ENCODE measurements at regions not wholly inside any gene's neighbourhood (a gene's known extent, or its start where the extent isn't known, plus 50 kb on each side); places are given as distances from the start of the nearest gene placed in this dataset.

DNA sequence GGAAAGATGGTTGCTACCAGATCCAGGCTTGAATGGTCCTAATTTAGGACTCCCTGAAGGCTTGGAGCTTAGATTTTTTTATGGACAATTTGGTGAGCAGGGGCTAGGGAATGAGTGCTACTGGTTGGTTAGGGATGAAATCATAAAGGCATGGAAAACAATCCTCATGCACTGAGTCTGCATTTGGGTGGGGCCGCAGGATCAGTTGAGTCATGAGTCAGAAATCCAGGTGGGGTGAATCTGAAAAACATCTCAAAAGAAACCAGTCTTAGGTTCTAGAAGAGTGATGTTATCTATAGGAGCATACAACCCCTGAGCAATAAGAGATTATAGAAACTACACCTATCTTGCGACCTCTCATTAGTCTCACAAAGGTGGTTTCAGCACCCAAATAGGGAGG is 300.0 kb downstream of the KIF4B start:
- H3K4me3 Mint-ChIP-seq (ENCODE audit: unreplicated experiment), result no peak overlapping the region
- no peak for DNase-seq
- H3K4me1 Mint-ChIP-seq (ENCODE audit: low read depth, unreplicated experiment), result no peaks in the 10 kb centered on the region
- TF ChIP-seq, protein P1, sequence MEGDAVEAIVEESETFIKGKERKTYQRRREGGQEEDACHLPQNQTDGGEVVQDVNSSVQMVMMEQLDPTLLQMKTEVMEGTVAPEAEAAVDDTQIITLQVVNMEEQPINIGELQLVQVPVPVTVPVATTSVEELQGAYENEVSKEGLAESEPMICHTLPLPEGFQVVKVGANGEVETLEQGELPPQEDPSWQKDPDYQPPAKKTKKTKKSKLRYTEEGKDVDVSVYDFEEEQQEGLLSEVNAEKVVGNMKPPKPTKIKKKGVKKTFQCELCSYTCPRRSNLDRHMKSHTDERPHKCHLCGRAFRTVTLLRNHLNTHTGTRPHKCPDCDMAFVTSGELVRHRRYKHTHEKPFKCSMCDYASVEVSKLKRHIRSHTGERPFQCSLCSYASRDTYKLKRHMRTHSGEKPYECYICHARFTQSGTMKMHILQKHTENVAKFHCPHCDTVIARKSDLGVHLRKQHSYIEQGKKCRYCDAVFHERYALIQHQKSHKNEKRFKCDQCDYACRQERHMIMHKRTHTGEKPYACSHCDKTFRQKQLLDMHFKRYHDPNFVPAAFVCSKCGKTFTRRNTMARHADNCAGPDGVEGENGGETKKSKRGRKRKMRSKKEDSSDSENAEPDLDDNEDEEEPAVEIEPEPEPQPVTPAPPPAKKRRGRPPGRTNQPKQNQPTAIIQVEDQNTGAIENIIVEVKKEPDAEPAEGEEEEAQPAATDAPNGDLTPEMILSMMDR (IDR thresholded peaks at IDR 0.05; ENCODE audit: partially characterized antibody, unreplicated experiment), result no peak
- H3K27ac Mint-ChIP-seq (ENCODE audit: unreplicated experiment), result no peak overlapping the region
- H3K9me3 Mint-ChIP-seq (ENCODE audit: unreplicated experiment), result no peaks in the 10 kb centered on the region
- H3K36me3 Mint-ChIP-seq (ENCODE audit: unreplicated experiment), result no peaks in the 10 kb centered on the region
- no peaks in the 10 kb centered on the region for H3K27me3 Mint-ChIP-seq (ENCODE audit: unreplicated experiment)

DNA sequence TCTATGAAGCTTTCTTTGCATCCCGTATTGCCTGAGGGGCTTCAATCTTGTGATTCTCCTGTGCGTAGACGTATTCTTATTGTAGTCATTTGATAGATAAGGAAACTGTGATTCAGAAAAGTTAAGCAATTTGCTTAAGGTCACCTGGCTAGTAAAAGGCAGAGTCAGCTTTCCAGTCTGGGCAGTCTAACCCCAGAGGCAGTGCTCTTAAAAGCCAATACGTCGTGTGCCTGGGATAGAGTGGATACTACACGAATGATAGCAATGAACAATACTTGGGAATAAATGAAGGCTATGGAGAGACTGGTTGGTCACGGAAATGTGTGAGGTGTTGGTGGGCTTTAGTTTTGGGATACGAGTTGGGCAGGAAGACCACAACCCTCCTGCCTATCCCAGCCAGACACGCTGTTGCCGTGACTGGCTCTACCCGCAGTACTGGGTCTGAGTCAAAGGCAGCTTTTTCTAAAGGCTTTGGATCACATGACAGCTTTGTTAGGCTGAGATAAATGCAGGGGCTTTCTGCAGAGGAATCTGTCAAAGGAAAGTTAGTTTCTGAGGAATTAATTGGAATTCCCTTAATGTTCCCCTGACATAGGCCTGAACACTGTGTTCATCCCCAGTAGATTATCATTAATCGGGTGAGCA is 302.6 kb downstream of the KIF4B start:
- TF ChIP-seq, protein P1 (IDR thresholded peaks at IDR 0.05; ENCODE audit: partially characterized antibody, unreplicated experiment), result no peak
- DNase-seq, result no peak
- no peak overlapping the region for H3K27ac Mint-ChIP-seq (ENCODE audit: unreplicated experiment)
- H3K36me3 Mint-ChIP-seq (ENCODE audit: unreplicated experiment), result no peaks in the 10 kb centered on the region
- no peaks in the 10 kb centered on the region for H3K4me1 Mint-ChIP-seq (ENCODE audit: low read depth, unreplicated experiment)
- no peaks in the 10 kb centered on the region for H3K27me3 Mint-ChIP-seq (ENCODE audit: unreplicated experiment)
- H3K9me3 Mint-ChIP-seq (ENCODE audit: unreplicated experiment), result no peaks in the 10 kb centered on the region
- no peak overlapping the region for H3K4me3 Mint-ChIP-seq (ENCODE audit: unreplicated experiment)

DNA sequence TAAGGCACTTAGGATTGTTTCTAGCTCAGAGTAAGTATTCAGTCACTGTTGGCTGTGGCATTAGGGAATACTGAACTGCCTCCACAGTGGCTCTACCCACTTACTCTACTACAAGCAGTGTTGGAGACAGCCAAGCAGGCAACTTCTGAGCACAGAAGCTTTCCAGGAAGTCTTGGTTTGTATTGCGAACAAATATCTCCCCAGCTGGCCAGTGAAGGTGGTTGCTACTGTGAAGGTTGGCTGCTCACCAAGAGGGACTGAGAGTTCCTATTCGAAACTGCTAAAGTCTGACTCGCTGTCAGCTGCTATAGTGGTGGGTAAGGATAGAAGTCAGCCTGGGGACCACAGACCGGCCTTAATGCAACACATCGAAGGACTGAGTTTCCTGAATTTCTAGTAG is 319.1 kb downstream of the KIF4B start:
- H3K4me3 Mint-ChIP-seq (ENCODE audit: unreplicated experiment), result no peak overlapping the region
- no peaks in the 10 kb centered on the region for H3K36me3 Mint-ChIP-seq (ENCODE audit: unreplicated experiment)
- H3K4me1 Mint-ChIP-seq (ENCODE audit: low read depth, unreplicated experiment), result peaks cover 2% of the 10 kb centered on the region
- DNase-seq, result no peak
- peaks cover 4% of the 10 kb centered on the region for H3K27me3 Mint-ChIP-seq (ENCODE audit: unreplicated experiment)
- TF ChIP-seq, protein P1 (IDR thresholded peaks at IDR 0.05; ENCODE audit: partially characterized antibody, unreplicated experiment), result no peak
- H3K27ac Mint-ChIP-seq (ENCODE audit: unreplicated experiment), result no peak overlapping the region
- peaks cover 1% of the 10 kb centered on the region for H3K9me3 Mint-ChIP-seq (ENCODE audit: unreplicated experiment)

DNA sequence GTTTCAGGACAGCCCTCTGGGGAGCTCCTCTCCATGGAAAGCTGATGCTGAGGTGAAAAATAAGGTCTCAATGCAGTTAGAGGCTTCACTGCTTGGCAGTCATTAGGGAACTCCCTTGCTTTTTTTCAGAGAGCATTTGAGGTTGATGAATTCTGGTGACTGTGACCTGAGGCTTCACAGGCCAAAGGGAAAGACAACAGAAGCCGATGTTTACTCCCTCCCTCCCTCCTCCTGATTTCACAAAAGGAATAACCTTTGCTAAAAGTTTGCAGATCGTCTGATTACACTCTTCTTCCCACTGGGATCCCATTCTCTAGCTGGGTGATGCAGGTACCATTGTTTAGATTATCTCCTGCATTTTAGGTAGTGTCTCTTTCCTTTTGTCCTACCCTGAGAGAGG is 329.4 kb downstream of the KIF4B start:
- TF ChIP-seq, protein P1 (IDR thresholded peaks at IDR 0.05; ENCODE audit: partially characterized antibody, unreplicated experiment), result no peak
- Mint-ChIP-seq H3K36me3 (ENCODE audit: unreplicated experiment) (no peaks in the 10 kb centered on the region), H3K27ac (ENCODE audit: unreplicated experiment) (no peak overlapping the region), H3K4me3 (ENCODE audit: unreplicated experiment) (no peak overlapping the region), H3K9me3 (ENCODE audit: unreplicated experiment) (peaks cover 8% of the 10 kb centered on the region), H3K4me1 (ENCODE audit: low read depth, unreplicated experiment) (peaks cover 19% of the 10 kb centered on the region), H3K27me3 (ENCODE audit: unreplicated experiment) (peaks cover 2% of the 10 kb centered on the region)
- DNase-seq, result no peak

DNA sequence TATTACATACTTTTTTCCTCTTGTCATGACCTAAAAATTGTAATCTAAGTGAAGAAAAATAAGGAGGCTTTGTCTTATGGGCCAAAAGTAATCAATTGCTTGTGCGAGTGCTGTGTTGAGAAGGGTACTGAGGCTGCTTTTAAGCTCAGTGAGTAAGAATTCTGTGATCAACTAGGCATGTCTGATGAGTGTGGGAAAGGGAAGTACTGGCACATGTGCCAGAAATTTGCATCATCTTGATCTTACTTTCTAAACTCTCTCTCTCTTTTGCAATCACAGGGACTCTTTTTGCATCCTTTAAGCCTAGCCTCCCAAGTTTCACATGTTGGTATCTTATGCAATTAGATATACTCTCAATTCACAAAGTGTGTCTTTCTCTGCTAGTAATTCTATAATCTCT is 329.9 kb downstream of the KIF4B start:
- H3K27ac Mint-ChIP-seq (ENCODE audit: unreplicated experiment), result no peak overlapping the region
- no peak overlapping the region for H3K4me3 Mint-ChIP-seq (ENCODE audit: unreplicated experiment)
- TF ChIP-seq, protein P1 (IDR thresholded peaks at IDR 0.05; ENCODE audit: partially characterized antibody, unreplicated experiment), result no peak
- H3K36me3 Mint-ChIP-seq (ENCODE audit: unreplicated experiment), result no peaks in the 10 kb centered on the region
- no peak for DNase-seq
- H3K4me1 Mint-ChIP-seq (ENCODE audit: low read depth, unreplicated experiment), result peaks cover 14% of the 10 kb centered on the region
- peaks cover 2% of the 10 kb centered on the region for H3K27me3 Mint-ChIP-seq (ENCODE audit: unreplicated experiment)
- H3K9me3 Mint-ChIP-seq (ENCODE audit: unreplicated experiment), result peaks cover 8% of the 10 kb centered on the region
